HG03039 (cell line): ENCODE measurements at regions not wholly inside any gene's neighbourhood (a gene's known extent, or its start where the extent isn't known, plus 50 kb on each side); places are given as distances from the start of the nearest gene placed in this dataset.

Source experiments
- ATAC-seq: cut with Tn5 transposase; IDR thresholded peaks from one replicate; pipeline ENCODE4 v1.9.1; 2021; ENCODE audit warnings: mild to moderate bottlenecking, moderate library complexity; ENCODE audit not compliant: unreplicated experiment

DNA sequence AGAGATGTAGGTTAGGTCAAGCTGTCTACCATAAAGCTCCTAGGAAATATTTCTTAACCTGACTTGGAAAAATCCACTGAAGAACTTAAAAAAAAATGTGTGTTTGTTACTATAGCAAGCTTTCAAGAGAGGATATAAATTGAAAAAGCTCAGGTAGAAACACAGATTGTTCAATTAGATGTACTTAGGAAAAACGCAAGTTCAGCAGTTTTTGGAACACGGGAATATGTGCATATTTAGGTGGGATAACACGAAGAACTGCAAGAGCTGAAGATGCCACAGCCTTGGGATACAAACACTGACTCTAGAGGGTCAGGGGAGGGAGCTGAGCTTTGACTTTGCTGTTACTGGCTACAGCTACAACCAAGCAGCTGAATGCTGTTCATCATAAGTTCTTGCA, 77.8 kb upstream of the FSHB start:
- ATAC-seq: no peak

DNA sequence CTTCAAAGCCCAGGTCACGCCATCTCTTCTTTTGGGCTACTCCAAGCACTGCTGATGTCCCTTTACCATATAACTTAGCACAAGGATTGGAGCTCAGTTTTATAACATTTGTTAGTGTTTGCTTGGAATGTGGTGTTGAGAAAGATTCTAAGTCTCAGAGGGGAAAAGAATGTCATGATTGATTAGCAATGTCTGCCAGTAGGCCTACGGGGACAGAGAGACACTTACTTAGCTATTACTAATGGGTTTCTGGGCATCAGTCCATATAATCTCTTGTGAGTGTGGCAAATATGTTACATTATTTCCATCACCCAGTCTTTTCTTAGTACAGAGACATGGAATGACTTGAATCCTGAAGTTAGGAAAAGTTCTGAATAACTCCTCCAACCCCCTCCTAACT, 75.4 kb upstream of the FSHB start:
- no peak for ATAC-seq

DNA sequence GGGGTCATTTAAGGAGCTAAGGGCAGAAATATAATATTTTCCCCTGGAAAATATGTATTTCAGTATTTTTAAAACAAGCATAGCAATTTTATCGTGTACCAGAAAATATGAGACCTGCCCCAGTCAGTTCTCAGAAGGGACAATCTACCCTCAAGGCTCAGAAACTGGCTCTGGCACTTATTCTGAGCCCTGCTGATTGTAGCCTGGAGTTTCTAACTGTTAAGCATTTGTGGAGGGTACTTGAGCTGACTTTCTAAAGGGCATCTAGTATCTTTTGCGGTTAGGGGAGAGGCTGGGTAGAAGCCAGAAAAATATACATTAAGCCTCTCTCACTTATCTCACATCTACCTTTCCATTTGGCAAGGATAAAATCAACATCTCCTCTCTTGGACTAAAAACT, 71.3 kb upstream of the FSHB start:
- ATAC-seq: no peak

DNA sequence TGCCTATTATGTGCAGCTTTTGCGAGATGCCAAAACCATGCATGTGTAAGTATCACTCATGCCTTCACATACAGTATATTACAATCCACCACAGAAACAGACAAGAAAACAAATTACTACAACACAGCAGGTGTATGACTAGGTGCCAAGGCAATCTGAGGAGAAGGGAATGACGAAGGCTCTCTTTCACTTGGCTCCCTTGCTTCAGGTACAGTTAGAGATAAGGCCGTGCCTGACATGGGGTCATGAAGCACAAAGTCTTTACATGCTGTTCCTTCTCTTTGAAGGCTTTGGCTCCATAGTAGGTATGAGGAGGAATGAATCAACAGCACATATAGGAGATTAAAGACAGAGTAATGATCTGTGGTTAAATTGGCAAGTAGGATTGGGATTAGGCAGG, 65.2 kb upstream of the FSHB start:
- ATAC-seq: no peak

DNA sequence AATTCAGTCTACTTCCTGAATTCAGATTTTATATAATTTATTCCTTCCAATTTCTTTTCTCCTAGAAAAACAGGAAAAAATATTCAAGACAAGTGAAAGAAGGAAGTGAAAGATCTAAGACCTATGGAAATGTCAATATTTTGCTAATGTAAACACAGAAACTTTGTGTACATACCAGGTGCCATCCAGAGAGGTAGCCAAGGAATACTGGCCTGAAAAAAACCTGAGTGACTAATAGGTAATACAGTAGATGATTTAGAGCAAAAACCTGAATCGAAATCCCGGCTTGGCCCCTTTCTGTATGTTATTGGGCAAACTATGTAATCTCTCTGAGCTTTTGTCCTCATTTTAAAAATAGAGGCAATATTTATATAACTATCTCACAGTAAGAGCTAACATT, 59.2 kb upstream of the FSHB start:
- no peak for ATAC-seq

DNA sequence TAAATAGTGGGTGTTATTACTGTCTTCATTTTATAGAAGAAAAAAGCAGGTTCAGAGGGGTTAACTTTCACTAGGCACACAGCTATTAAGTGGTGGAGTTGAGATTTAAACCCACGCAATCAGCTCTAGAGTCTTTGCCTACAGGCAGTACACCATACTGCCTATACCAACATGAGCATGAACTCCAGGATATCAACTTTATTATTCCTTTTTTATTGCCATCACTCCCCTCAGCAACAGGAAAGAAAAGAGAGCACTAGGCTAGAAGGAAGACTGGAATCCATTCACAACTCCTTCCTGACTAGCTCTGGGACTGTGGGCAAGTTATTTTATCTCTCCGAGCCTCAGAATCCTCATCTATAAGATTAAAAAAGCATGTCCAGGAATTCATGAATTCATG, 58.7 kb upstream of the FSHB start:
- no peak for ATAC-seq

DNA sequence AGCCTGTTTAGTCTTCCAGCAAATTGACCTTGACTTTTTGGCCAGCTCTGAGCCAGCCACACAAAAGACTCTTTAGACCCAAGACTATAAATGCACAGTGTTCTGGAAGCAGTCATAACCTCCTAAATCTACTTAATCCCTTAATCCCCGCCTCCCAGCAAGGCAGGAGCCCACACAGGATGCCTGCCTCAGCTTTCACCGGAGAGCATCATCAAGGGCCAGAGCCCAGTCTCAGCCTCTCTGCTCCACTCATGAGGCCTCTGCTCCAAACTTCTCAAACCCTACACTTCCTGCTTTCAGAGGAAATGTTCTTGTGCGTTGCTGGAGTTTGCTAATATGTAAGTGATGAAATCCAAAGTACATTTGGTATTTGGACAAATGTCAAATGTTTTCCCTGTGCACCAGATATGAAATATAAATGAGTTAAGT, 57.9 kb upstream of the FSHB start:
- ATAC-seq: no peak

DNA sequence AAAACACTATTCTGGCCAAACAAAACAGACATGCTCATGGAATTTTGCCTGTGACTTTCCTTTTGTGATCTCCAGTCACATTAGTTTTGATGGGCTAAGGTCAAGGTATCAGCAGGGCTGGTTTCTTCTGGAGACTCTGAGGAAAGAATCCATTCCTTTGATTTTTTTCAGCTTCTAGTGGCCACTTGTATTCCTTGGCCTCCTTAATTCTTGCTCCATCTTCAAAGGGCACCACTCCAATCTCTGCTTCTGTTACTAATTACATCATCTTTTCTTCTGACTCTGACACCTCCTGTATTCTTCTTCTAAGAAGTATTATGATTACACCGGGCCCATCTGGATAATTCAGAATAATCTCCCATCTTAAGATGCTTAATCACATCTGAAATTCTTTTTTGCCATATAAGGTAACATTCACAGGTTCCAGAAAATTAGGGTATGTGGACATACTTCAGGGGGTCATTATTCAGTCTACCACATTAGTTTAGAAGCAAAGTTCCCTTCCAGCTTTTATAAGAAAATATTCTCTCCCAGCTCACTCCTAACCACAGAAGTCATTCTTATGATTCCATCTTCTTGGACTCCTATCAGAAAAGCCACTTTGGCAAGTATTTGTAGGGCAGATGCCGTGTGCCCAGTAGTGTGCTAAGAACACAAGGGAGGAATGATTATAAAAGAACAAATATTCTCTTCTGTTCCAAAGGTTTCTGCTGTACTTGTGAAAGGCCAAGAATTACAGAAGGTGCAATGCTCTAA, 56.4 kb upstream of the FSHB start:
- ATAC-seq: no peak
